ENCODE measurements at regions not wholly inside any gene's neighbourhood (a gene's known extent, or its start where the extent isn't known, plus 50 kb on each side); places are given as distances from the start of the nearest gene placed in this dataset.

GRCh38 chr9:99359336-99359735 lies 137.3 kb downstream of the SEC61B start (continued):
- TF ChIP-seq ATF2 (IDR thresholded peaks at IDR 0.05; ENCODE audit: low read length) (no peak), SIN3A (conservative IDR thresholded peaks at IDR 0.05 in 1 of 2, IDR thresholded peaks at IDR 0.05 in 1 of 2; ENCODE audit: low read depth in 1 of 2, low read length in 2 of 2) (no peak), POLR2A (IDR thresholded peaks at IDR 0.05; ENCODE audit: control extremely low read depth in 1 of 2, low read depth in 2 of 2, low read length in 2 of 2) (no peak), CREB1 (IDR thresholded peaks at IDR 0.05) (no peak), BACH1 (IDR thresholded peaks at IDR 0.05; ENCODE audit: low read length) (no peak)
